WTC11 (cell line): ENCODE measurements at regions not wholly inside any gene's neighbourhood (a gene's known extent, or its start where the extent isn't known, plus 50 kb on each side); places are given as distances from the start of the nearest gene placed in this dataset.

ENCODE experiments used
- AFF4 ChIP-seq: sonication (generic); formaldehyde crosslinking; IDR thresholded peaks from 2 replicates; pipeline ENCODE4 v1.8.1; 2023; ENCODE audit warnings: mild to moderate bottlenecking, missing genetic modification reagents, borderline replicate concordance
- AR ChIP-seq: fragments of 250-450 bp; sonication (Bioruptor Pico); IDR thresholded peaks from 2 replicates; pipeline ENCODE4 v1.9.0; 2021; ENCODE audit warnings: mild to moderate bottlenecking
- ATF1 ChIP-seq: sonication (generic); formaldehyde crosslinking; IDR thresholded peaks from 2 replicates; pipeline ENCODE4 v1.8.1; 2023; ENCODE audit warnings: mild to moderate bottlenecking, moderate library complexity, missing genetic modification reagents
- ATF2 ChIP-seq: sonication (generic); formaldehyde crosslinking; IDR thresholded peaks from 2 replicates; pipeline ENCODE4 v1.8.1; 2022; ENCODE audit warnings: low read depth, missing genetic modification reagents, borderline replicate concordance
- ATF6 ChIP-seq: sonication (generic); formaldehyde crosslinking; IDR thresholded peaks from 2 replicates; pipeline ENCODE4 v1.8.1; 2023; ENCODE audit warnings: mild to moderate bottlenecking, missing genetic modification reagents
- CREB1 ChIP-seq: sonication (generic); formaldehyde crosslinking; IDR thresholded peaks from 2 replicates; pipeline ENCODE4 v1.8.0; 2023; ENCODE audit warnings: mild to moderate bottlenecking, missing genetic modification reagents
- CTCF ChIP-seq: fragments of 200-600 bp; IDR thresholded peaks from 2 replicates; pipeline ENCODE4 v1.8.0; 2022; ENCODE audit warnings: antibody characterized with exemption
- ETV6 ChIP-seq: sonication (generic); formaldehyde crosslinking; IDR thresholded peaks from 2 replicates; pipeline ENCODE4 v1.8.1; 2022; ENCODE audit warnings: mild to moderate bottlenecking, missing genetic modification reagents
- MAX ChIP-seq: sonication (generic); formaldehyde crosslinking; IDR thresholded peaks from 2 replicates; pipeline ENCODE4 v1.8.0; 2022; ENCODE audit warnings: mild to moderate bottlenecking, missing genetic modification reagents
- ZNF121 ChIP-seq: sonication (generic); formaldehyde crosslinking; IDR thresholded peaks from 2 replicates; pipeline ENCODE4 v1.8.0; 2023; ENCODE audit warnings: missing genetic modification reagents
- ZNF232 ChIP-seq: sonication (generic); formaldehyde crosslinking; IDR thresholded peaks from 2 replicates; pipeline ENCODE4 v1.8.0; 2022; ENCODE audit warnings: mild to moderate bottlenecking, missing genetic modification reagents
- ZNF263 ChIP-seq: sonication (generic); formaldehyde crosslinking; IDR thresholded peaks from 2 replicates; pipeline ENCODE4 v1.8.1; 2022; ENCODE audit warnings: low read depth, mild to moderate bottlenecking, moderate library complexity, missing genetic modification reagents
- ZNF423 ChIP-seq: fragments of 250-450 bp; sonication (Bioruptor Pico); IDR thresholded peaks from 2 replicates; pipeline ENCODE4 v2.1.2; 2022; ENCODE audit warnings: mild to moderate bottlenecking, moderate library complexity
- ZNF512 ChIP-seq: sonication (generic); formaldehyde crosslinking; IDR thresholded peaks from 2 replicates; pipeline ENCODE4 v1.8.1; 2022; ENCODE audit warnings: missing genetic modification reagents, borderline replicate concordance

- TF ChIP-seq ATF2 (CRISPR knock-in tag) = no peak
- TF ChIP-seq AR (CRISPR knock-in tag) = no peak
- no peak for TF ChIP-seq CTCF
- TF ChIP-seq ETV6 (CRISPR knock-in tag) = no peak
- TF ChIP-seq ATF1 (CRISPR knock-in tag) = no peak
- TF ChIP-seq AFF4 (CRISPR knock-in tag) = no peak
- TF ChIP-seq MAX (CRISPR knock-in tag) = no peak
- TF ChIP-seq ZNF263 (CRISPR knock-in tag) = no peak
- TF ChIP-seq ZNF512 (CRISPR knock-in tag) = no peak
- TF ChIP-seq ZNF121 (CRISPR knock-in tag) = no peak
- TF ChIP-seq ZNF423 (CRISPR knock-in tag) = no peak
- TF ChIP-seq CREB1 (CRISPR knock-in tag) = no peak
- no peak for TF ChIP-seq ZNF232 (CRISPR knock-in tag)
- TF ChIP-seq ATF6 (CRISPR knock-in tag) = no peak
Observed at GRCh38 chr4:155037031-155037430, 171.4 kb upstream of the NPY2R start.
